ENCODE measurements at regions not wholly inside any gene's neighbourhood (a gene's known extent, or its start where the extent isn't known, plus 50 kb on each side); places are given as distances from the start of the nearest gene placed in this dataset.
"Not testable (repeated sequence)": the region's sequence is repeated elsewhere in the genome, so short reads cannot be mapped to it uniquely, and the experiment has no call there.

- Histone ChIP-seq H3K36me3 (ENCODE audit: control insufficient read depth, insufficient read depth, low read length) (no peaks in the 10 kb centered on the region), H3K4me1 (ENCODE audit: control insufficient read depth, insufficient read depth, low read length, poor library complexity, severe bottlenecking) (no peaks in the 10 kb centered on the region), H3K27ac (ENCODE audit: low read depth, low read length, severe bottlenecking) (no peak overlapping the region), H3K4me3 (ENCODE audit: extremely low read depth, insufficient read depth, low read length, poor library complexity, severe bottlenecking) (no peak overlapping the region), H3K9me3 (ENCODE audit: control insufficient read depth, low read length) (no peaks in the 10 kb centered on the region)
- WGBS, 2 experiments (ENCODE audit: insufficient coverage in 2 of 2) = 64 to 77% methylated on average over 3 to 4 of the region's 4 CpGs
Measured at GRCh38 chr4:67288964-67289363, 256.3 kb downstream of the CENPC start.

GRCh38 chr4:67286724-67287123 is 258.6 kb downstream of the CENPC start:
- no peak overlapping the region for H3K27ac ChIP-seq (ENCODE audit: low read depth, low read length, severe bottlenecking)
- WGBS, 2 experiments (ENCODE audit: insufficient coverage in 2 of 2) = 92 to 97% methylated on average over 8 of the region's 17 CpGs

GRCh38 chr4:67282749-67283148 is 262.6 kb downstream of the CENPC start:
- Histone ChIP-seq H3K27ac (ENCODE audit: low read depth, low read length, severe bottlenecking) (no peak overlapping the region), H3K4me1 (ENCODE audit: control insufficient read depth, insufficient read depth, low read length, poor library complexity, severe bottlenecking) (no peaks in the 10 kb centered on the region), H3K9me3 (ENCODE audit: control insufficient read depth, low read length) (no peaks in the 10 kb centered on the region), H3K36me3 (ENCODE audit: control insufficient read depth, insufficient read depth, low read length) (no peaks in the 10 kb centered on the region), H3K4me3 (ENCODE audit: extremely low read depth, insufficient read depth, low read length, poor library complexity, severe bottlenecking) (no peak overlapping the region)
- WGBS, 2 experiments (ENCODE audit: insufficient coverage in 2 of 2) = 93 to 97% methylated on average over 6 to 10 of the region's 13 CpGs

More at GRCh38 chr4:67286724-67287123, 258.6 kb downstream of the CENPC start:
- Histone ChIP-seq H3K9me3 (ENCODE audit: control insufficient read depth, low read length) (no peaks in the 10 kb centered on the region), H3K4me3 (ENCODE audit: extremely low read depth, insufficient read depth, low read length, poor library complexity, severe bottlenecking) (no peak overlapping the region), H3K36me3 (ENCODE audit: control insufficient read depth, insufficient read depth, low read length) (no peaks in the 10 kb centered on the region), H3K4me1 (ENCODE audit: control insufficient read depth, insufficient read depth, low read length, poor library complexity, severe bottlenecking) (no peaks in the 10 kb centered on the region)

- no peaks in the 10 kb centered on the region for H3K4me1 ChIP-seq (ENCODE audit: control insufficient read depth, insufficient read depth, low read length, poor library complexity, severe bottlenecking)
- H3K4me3 ChIP-seq (ENCODE audit: extremely low read depth, insufficient read depth, low read length, poor library complexity, severe bottlenecking) = no peak overlapping the region
- H3K9me3 ChIP-seq (ENCODE audit: control insufficient read depth, low read length) = peaks cover 7% of the 10 kb centered on the region
- WGBS, 2 experiments (ENCODE audit: insufficient coverage in 2 of 2) = 86 to 92% methylated on average over 4 to 6 of the region's 11 CpGs
- no peak overlapping the region for H3K27ac ChIP-seq (ENCODE audit: low read depth, low read length, severe bottlenecking)
- no peaks in the 10 kb centered on the region for H3K36me3 ChIP-seq (ENCODE audit: control insufficient read depth, insufficient read depth, low read length)
Measured at GRCh38 chr4:67275179-67275750, 270.0 kb downstream of the CENPC start.

GRCh38 chr4:67274671-67275070 is 270.6 kb downstream of the CENPC start:
- not testable (repeated sequence) for H3K4me3 ChIP-seq (ENCODE audit: extremely low read depth, insufficient read depth, low read length, poor library complexity, severe bottlenecking); H3K4me1 ChIP-seq (ENCODE audit: control insufficient read depth, insufficient read depth, low read length, poor library complexity, severe bottlenecking); H3K27ac ChIP-seq (ENCODE audit: low read depth, low read length, severe bottlenecking); H3K36me3 ChIP-seq (ENCODE audit: control insufficient read depth, insufficient read depth, low read length); H3K9me3 ChIP-seq (ENCODE audit: control insufficient read depth, low read length)
- WGBS, 2 experiments (ENCODE audit: insufficient coverage in 2 of 2) = 59 to 67% methylated on average over 2 to 3 of the region's 3 CpGs

GRCh38 chr4:67273666-67274065 is 271.6 kb downstream of the CENPC start:
- Histone ChIP-seq H3K27ac (ENCODE audit: low read depth, low read length, severe bottlenecking) (no peak overlapping the region), H3K4me3 (ENCODE audit: extremely low read depth, insufficient read depth, low read length, poor library complexity, severe bottlenecking) (no peak overlapping the region), H3K9me3 (ENCODE audit: control insufficient read depth, low read length) (peaks cover 7% of the 10 kb centered on the region), H3K36me3 (ENCODE audit: control insufficient read depth, insufficient read depth, low read length) (no peaks in the 10 kb centered on the region), H3K4me1 (ENCODE audit: control insufficient read depth, insufficient read depth, low read length, poor library complexity, severe bottlenecking) (no peaks in the 10 kb centered on the region)
- WGBS, 2 experiments (ENCODE audit: insufficient coverage in 2 of 2) = 75 to 100% methylated on average over 1 to 2 of the region's 2 CpGs

GRCh38 chr4:67261971-67262370 is 283.3 kb downstream of the CENPC start:
- Histone ChIP-seq H3K4me3 (ENCODE audit: extremely low read depth, insufficient read depth, low read length, poor library complexity, severe bottlenecking) (no peak overlapping the region), H3K27ac (ENCODE audit: low read depth, low read length, severe bottlenecking) (no peak overlapping the region), H3K36me3 (ENCODE audit: control insufficient read depth, insufficient read depth, low read length) (no peaks in the 10 kb centered on the region), H3K9me3 (ENCODE audit: control insufficient read depth, low read length) (no peaks in the 10 kb centered on the region), H3K4me1 (ENCODE audit: control insufficient read depth, insufficient read depth, low read length, poor library complexity, severe bottlenecking) (no peaks in the 10 kb centered on the region)
- WGBS, 2 experiments (ENCODE audit: insufficient coverage in 2 of 2) = 100% methylated on average over 1 of the region's 1 CpG; no CpG with 5 or more reads in 1 of the 2 experiments

- WGBS, 2 experiments (ENCODE audit: insufficient coverage in 2 of 2) = 83% methylated on average over 2 of the region's 3 CpGs; no CpG with 5 or more reads in 1 of the 2 experiments
Measured at GRCh38 chr4:67256388-67257043, 288.8 kb downstream of the CENPC start.

GRCh38 chr4:67250131-67250896 is 295.0 kb downstream of the CENPC start:
- 94 to 97% methylated on average over 3 of the region's 4 CpGs for WGBS, 2 experiments (ENCODE audit: insufficient coverage in 2 of 2)
- H3K9me3 ChIP-seq (ENCODE audit: control insufficient read depth, low read length) = no peaks in the 10 kb centered on the region

More at GRCh38 chr4:67256388-67257043, 288.8 kb downstream of the CENPC start:
- no peaks in the 10 kb centered on the region for H3K4me1 ChIP-seq (ENCODE audit: control insufficient read depth, insufficient read depth, low read length, poor library complexity, severe bottlenecking)
- no peaks in the 10 kb centered on the region for H3K36me3 ChIP-seq (ENCODE audit: control insufficient read depth, insufficient read depth, low read length)
- no peak overlapping the region for H3K4me3 ChIP-seq (ENCODE audit: extremely low read depth, insufficient read depth, low read length, poor library complexity, severe bottlenecking)
- no peak overlapping the region for H3K27ac ChIP-seq (ENCODE audit: low read depth, low read length, severe bottlenecking)
- H3K9me3 ChIP-seq (ENCODE audit: control insufficient read depth, low read length) = no peaks in the 10 kb centered on the region

GRCh38 chr4:67236788-67237187 is 308.5 kb downstream of the CENPC start:
- WGBS, 2 experiments (ENCODE audit: insufficient coverage in 2 of 2) = 75 to 89% methylated on average over 1 of the region's 2 CpGs
- Histone ChIP-seq H3K27ac (ENCODE audit: low read depth, low read length, severe bottlenecking) (no peak overlapping the region), H3K9me3 (ENCODE audit: control insufficient read depth, low read length) (no peaks in the 10 kb centered on the region), H3K4me1 (ENCODE audit: control insufficient read depth, insufficient read depth, low read length, poor library complexity, severe bottlenecking) (peaks cover 4% of the 10 kb centered on the region), H3K4me3 (ENCODE audit: extremely low read depth, insufficient read depth, low read length, poor library complexity, severe bottlenecking) (no peak overlapping the region), H3K36me3 (ENCODE audit: control insufficient read depth, insufficient read depth, low read length) (no peaks in the 10 kb centered on the region)

More at GRCh38 chr4:67250131-67250896, 295.0 kb downstream of the CENPC start:
- Histone ChIP-seq H3K27ac (ENCODE audit: low read depth, low read length, severe bottlenecking) (no peak overlapping the region), H3K4me1 (ENCODE audit: control insufficient read depth, insufficient read depth, low read length, poor library complexity, severe bottlenecking) (no peaks in the 10 kb centered on the region), H3K36me3 (ENCODE audit: control insufficient read depth, insufficient read depth, low read length) (no peaks in the 10 kb centered on the region), H3K4me3 (ENCODE audit: extremely low read depth, insufficient read depth, low read length, poor library complexity, severe bottlenecking) (no peak overlapping the region)

Measured in mesodermal cell (in vitro differentiated cells).